Esophagus squamous epithelium (tissue), 5 donors: ENCODE measurements at regions not wholly inside any gene's neighbourhood (a gene's known extent, or its start where the extent isn't known, plus 50 kb on each side); places are given as distances from the start of the nearest gene placed in this dataset.

Experiments used
- DNase-seq: peaks from one replicate; lab custom pipeline; 2025; lab: John Stamatoyannopoulos, UW
- H3K27ac ChIP-seq, 4 donors: fragments of 200-600 bp; sonication (generic); one replicate each; pipeline ENCODE4 v1.5.1; 2016 to 2019; ENCODE audit warnings: mild to moderate bottlenecking in 1 of 4
- H3K27me3 ChIP-seq, 4 donors: fragments of 200-600 bp; sonication (generic); 1 replicate in 3 of 4; 2 replicates in 1 of 4; pipeline versions ENCODE4 v1.5.1 to v1.6.0; 2017 to 2021; ENCODE audit warnings: antibody characterized with exemption in 1 of 4
- H3K36me3 ChIP-seq, 3 donors: fragments of 200-600 bp; sonication (generic); one replicate each; pipeline ENCODE4 v1.5.1; 2016 to 2019
- H3K4me1 ChIP-seq, 3 donors: fragments of 200-600 bp; sonication (generic); one replicate each; pipeline ENCODE4 v1.5.1; 2017 to 2019
- H3K4me3 ChIP-seq, 4 donors: fragments of 200-600 bp; sonication (generic); 1 replicate in 3 of 4; 2 replicates in 1 of 4; pipeline ENCODE4 v1.5.1; 2016 to 2019; ENCODE audit warnings: mild to moderate bottlenecking in 2 of 4, moderate library complexity in 1 of 4
- H3K9me3 ChIP-seq, 3 donors: fragments of 200-600 bp; sonication (generic); one replicate each; pipeline ENCODE4 v1.5.1; 2016 to 2019
- CTCF ChIP-seq, 6 experiments: fragments of 450-650 bp in 4 of 6; fragments of 200-600 bp in 2 of 6; sonication (generic) in 2 of 6; IDR thresholded peaks; one replicate each; pipeline ENCODE4 v1.5.1; 2016 to 2019; ENCODE audit warnings: antibody characterized with exemption in 6 of 6, mild to moderate bottlenecking in 4 of 6, moderate library complexity in 4 of 6
- POLR2A ChIP-seq, 4 donors: fragments of 450-650 bp; IDR thresholded peaks; one replicate each; pipeline ENCODE4 v1.6.1; 2017; ENCODE audit warnings: antibody characterized with exemption in 4 of 4, mild to moderate bottlenecking in 4 of 4, moderate library complexity in 3 of 4
- WGBS, 2 donors: methylation state at CpG; one replicate each; pipeline ENCODE4 v1.1.5; 2018; 5-methylcytosine and 5-hydroxymethylcytosine counted together
- intact Hi-C: fragments of 100-400 bp; cut with DNase I; formaldehyde crosslinking; loops from one replicate; pipeline ENCODE4 v1.15.0; 2022
- donor health status: DM: yes; HTN: yes; CAD: no.

- no peak for TF ChIP-seq CTCF (IDR thresholded peaks at IDR 0.05)
- TF ChIP-seq POLR2A (IDR thresholded peaks at IDR 0.05) = no peak
- no peaks in the 10 kb centered on the region for H3K27me3 ChIP-seq
- H3K9me3 ChIP-seq = no peaks in the 10 kb centered on the region
- no peak for DNase-seq
- 24 to 41% methylated on average over 1 of the region's 1 CpG for WGBS, 2 donors
- intact Hi-C loops = no loop called here
- H3K4me3 ChIP-seq = no peak overlapping the region
- H3K36me3 ChIP-seq = no peaks in the 10 kb centered on the region
- no peaks in the 10 kb centered on the region for H3K4me1 ChIP-seq
- H3K27ac ChIP-seq = no peak overlapping the region
Observed at GRCh38 chr3:20747741-20748140, 561.7 kb upstream of the SGO1 start.

DNA sequence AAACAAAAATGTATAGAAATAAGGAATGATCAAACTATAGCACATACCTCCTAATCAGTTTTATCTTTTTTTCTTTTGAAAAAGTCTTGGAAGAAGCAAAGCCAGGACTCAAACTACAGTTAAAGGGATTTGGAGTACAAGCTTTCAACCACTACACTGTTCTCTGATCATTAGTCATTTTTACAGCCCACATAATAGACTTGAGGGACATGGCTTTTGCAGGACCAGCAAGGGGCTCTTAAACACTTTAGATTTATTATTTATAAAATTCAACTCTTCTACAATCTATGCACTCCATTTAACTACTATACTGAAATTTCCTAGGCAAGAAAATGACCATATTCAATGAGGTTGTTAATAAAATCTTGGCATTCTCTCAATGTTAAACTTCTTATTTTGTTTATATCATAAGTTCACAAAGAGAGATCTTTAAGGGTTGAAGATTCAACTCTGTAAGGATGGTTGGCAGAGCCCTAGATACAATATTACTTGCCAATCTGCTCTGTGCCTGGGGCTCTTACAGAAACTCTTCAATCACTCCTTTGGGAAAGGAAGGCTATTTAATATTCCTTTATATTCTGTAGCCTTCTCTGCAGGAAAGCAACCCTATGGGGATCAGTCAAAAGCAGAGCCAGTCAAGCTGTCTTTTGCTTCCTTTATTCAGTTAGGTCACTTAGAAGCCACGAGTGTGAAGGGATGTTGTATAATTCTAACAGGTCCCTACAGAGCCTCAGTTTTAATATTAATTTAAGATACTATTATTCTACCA lies 557.7 kb upstream of the SGO1 start:
- Histone ChIP-seq H3K4me3 (no peak overlapping the region), H3K36me3 (no peaks in the 10 kb centered on the region), H3K27ac (no peak overlapping the region), H3K27me3 (no peaks in the 10 kb centered on the region), H3K9me3 (no peaks in the 10 kb centered on the region), H3K4me1 (no peaks in the 10 kb centered on the region)
- no peak for DNase-seq
- TF ChIP-seq CTCF (IDR thresholded peaks at IDR 0.05) = no peak
- TF ChIP-seq POLR2A (IDR thresholded peaks at IDR 0.05) = no peak
- WGBS, 2 donors = 0 to 11% methylated on average over 1 of the region's 1 CpG
- intact Hi-C loops = no loop called here

- Histone ChIP-seq H3K27ac (no peak overlapping the region), H3K4me1 (no peaks in the 10 kb centered on the region), H3K4me3 (no peak overlapping the region), H3K27me3 (no peaks in the 10 kb centered on the region), H3K36me3 (no peaks in the 10 kb centered on the region), H3K9me3 (no peaks in the 10 kb centered on the region)
- 43 to 50% methylated on average over 2 of the region's 2 CpGs for WGBS, 2 donors
- DNase-seq = no peak
- intact Hi-C loops = no loop called here
- no peak for TF ChIP-seq POLR2A (IDR thresholded peaks at IDR 0.05)
- no peak for TF ChIP-seq CTCF (IDR thresholded peaks at IDR 0.05)
Observed at GRCh38 chr3:20742903-20743552, 557.0 kb upstream of the SGO1 start.

DNA sequence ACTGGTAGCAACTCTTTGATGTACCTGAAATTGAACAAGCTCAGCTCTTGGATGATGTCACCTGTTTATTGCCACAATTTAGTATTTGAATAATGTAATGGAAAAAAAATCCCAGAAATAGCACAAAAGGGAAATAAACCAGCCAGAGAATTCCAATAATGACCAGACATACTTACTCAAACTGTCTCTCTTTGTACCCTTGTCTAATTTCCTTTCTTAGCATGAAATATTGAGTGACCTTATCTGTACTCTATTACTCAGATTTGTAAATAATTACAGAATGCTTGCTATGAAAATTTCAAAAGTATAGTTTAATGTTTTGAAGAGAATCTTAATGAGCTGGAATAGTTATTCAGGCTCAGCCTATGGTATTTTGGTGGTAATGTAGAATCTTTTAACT lies 555.4 kb upstream of the SGO1 start:
- intact Hi-C loops = no loop called here

More for the DNA sequence above, 555.4 kb upstream of the SGO1 start:
- no peak overlapping the region for H3K4me3 ChIP-seq
- H3K27ac ChIP-seq = no peak overlapping the region
- H3K4me1 ChIP-seq = no peaks in the 10 kb centered on the region
- no peak for TF ChIP-seq POLR2A (IDR thresholded peaks at IDR 0.05)
- TF ChIP-seq CTCF (IDR thresholded peaks at IDR 0.05) = no peak
- no peak for DNase-seq
- H3K9me3 ChIP-seq = no peaks in the 10 kb centered on the region
- no peaks in the 10 kb centered on the region for H3K36me3 ChIP-seq
- no peaks in the 10 kb centered on the region for H3K27me3 ChIP-seq
